ENCODE measurements at regions not wholly inside any gene's neighbourhood (a gene's known extent, or its start where the extent isn't known, plus 50 kb on each side); places are given as distances from the start of the nearest gene placed in this dataset.
"Not testable (repeated sequence)": the region's sequence is repeated elsewhere in the genome, so short reads cannot be mapped to it uniquely, and the experiment has no call there.

DNA sequence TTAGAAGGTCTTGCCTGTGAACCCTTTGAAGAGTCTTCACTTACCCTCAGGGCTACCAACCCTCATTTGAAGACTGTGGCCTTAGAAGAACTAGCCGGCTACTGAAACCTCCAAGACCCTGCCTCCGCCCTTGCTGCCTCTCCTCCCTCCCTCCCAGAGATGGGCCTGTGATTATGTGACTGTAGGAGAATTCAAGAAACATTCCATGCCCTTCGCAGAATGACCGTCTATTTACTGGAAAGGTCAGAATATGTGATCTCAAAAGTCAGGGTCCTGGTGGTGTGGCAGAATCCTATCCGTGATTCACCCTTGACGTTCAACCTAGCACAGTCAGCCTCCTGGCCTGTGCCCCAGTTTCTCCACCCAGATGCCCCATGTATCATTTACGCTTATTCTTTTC, 109.6 kb downstream of the CTNND1 start:
- no peak overlapping the region for H3K4me3 Mint-ChIP-seq
- no peak for DNase-seq
- H3K4me1 Mint-ChIP-seq: peaks cover 5% of the 10 kb centered on the region
- H3K36me3 Mint-ChIP-seq: no peaks in the 10 kb centered on the region
- H3K27ac Mint-ChIP-seq: no peak overlapping the region
- no peaks in the 10 kb centered on the region for H3K9me3 Mint-ChIP-seq
- H3K27me3 Mint-ChIP-seq: no peaks in the 10 kb centered on the region

- Mint-ChIP-seq H3K27me3 (no peaks in the 10 kb centered on the region), H3K27ac (no peak overlapping the region), H3K9me3 (no peaks in the 10 kb centered on the region), H3K36me3 (no peaks in the 10 kb centered on the region), H3K4me3 (no peak overlapping the region), H3K4me1 (peaks cover 5% of the 10 kb centered on the region)
- no peak for DNase-seq
Observed at GRCh38 chr11:57873196-57873911, 111.8 kb downstream of the CTNND1 start.

GRCh38 chr11:57874981-57875380, 113.4 kb downstream of the CTNND1 start:
- H3K27me3 Mint-ChIP-seq: no peaks in the 10 kb centered on the region
- DNase-seq: no peak
- no peak overlapping the region for H3K27ac Mint-ChIP-seq

DNA sequence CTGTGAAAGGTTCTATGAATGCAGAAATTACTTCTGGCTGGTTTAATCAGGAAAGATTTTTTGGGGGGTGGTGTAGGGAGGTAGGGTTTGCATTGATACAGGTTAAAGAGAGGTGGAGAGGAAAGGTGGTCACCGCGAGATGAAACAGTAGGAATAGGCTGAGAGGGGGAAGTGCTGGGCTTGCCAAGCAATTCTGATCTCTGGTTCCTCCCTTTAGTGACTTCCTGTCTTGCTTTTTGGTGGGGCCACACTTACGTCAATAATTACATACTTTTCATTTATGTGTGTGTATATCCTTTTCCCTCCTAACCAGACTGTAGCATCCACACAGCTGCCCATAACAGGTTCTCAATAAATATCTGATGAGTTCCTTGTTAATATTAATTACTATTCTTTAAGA, 120.0 kb downstream of the CTNND1 start:
- H3K36me3 Mint-ChIP-seq: no peaks in the 10 kb centered on the region
- peaks cover 8% of the 10 kb centered on the region for H3K4me1 Mint-ChIP-seq
- H3K9me3 Mint-ChIP-seq: no peaks in the 10 kb centered on the region
- no peaks in the 10 kb centered on the region for H3K27me3 Mint-ChIP-seq
- H3K4me3 Mint-ChIP-seq: no peak overlapping the region
- no peak overlapping the region for H3K27ac Mint-ChIP-seq
- DNase-seq: no peak

More at GRCh38 chr11:57874981-57875380, 113.4 kb downstream of the CTNND1 start:
- Mint-ChIP-seq H3K4me3 (no peak overlapping the region), H3K4me1 (peaks cover 5% of the 10 kb centered on the region), H3K36me3 (no peaks in the 10 kb centered on the region), H3K9me3 (no peaks in the 10 kb centered on the region)

- Mint-ChIP-seq H3K4me3 (no peak overlapping the region), H3K36me3 (no peaks in the 10 kb centered on the region), H3K27ac (no peak overlapping the region), H3K27me3 (no peaks in the 10 kb centered on the region), H3K4me1 (peaks cover 8% of the 10 kb centered on the region), H3K9me3 (no peaks in the 10 kb centered on the region)
- no peak for DNase-seq
Observed at GRCh38 chr11:57883630-57884029, 122.0 kb downstream of the CTNND1 start.

- no peak for DNase-seq
- Mint-ChIP-seq H3K36me3 (no peaks in the 10 kb centered on the region), H3K27me3 (no peaks in the 10 kb centered on the region), H3K4me1 (peaks cover 8% of the 10 kb centered on the region), H3K27ac (no peak overlapping the region), H3K4me3 (no peak overlapping the region), H3K9me3 (no peaks in the 10 kb centered on the region)
Observed at GRCh38 chr11:57885298-57886050, 123.9 kb downstream of the CTNND1 start.

DNA sequence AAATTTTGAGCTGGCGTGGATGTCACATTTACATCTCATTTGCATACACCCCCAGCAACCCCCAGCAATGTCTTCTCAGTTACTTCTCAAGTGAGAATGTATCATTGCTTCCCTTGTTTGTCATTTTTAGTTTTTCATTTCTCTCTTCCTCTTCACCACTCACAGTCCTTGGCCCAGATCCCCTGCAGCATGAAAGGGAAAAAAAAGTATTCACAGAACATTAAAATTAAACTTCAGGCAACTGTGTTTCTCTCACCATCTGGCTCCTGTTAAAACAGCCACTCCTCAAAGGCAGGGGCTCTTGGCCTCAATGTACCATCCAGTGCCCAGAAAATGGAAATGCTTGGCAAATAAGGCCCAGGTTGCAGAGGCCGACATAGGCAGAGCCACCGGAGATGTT, 126.8 kb downstream of the CTNND1 start:
- H3K9me3 Mint-ChIP-seq: peaks cover 2% of the 10 kb centered on the region
- no peaks in the 10 kb centered on the region for H3K27me3 Mint-ChIP-seq
- no peak for DNase-seq
- no peaks in the 10 kb centered on the region for H3K4me1 Mint-ChIP-seq
- H3K36me3 Mint-ChIP-seq: no peaks in the 10 kb centered on the region
- no peak overlapping the region for H3K4me3 Mint-ChIP-seq
- no peak overlapping the region for H3K27ac Mint-ChIP-seq

- no peak overlapping the region for H3K4me3 Mint-ChIP-seq
- DNase-seq: no peak
- H3K4me1 Mint-ChIP-seq: no peaks in the 10 kb centered on the region
- peaks cover 9% of the 10 kb centered on the region for H3K9me3 Mint-ChIP-seq
- no peak overlapping the region for H3K27ac Mint-ChIP-seq
- H3K27me3 Mint-ChIP-seq: no peaks in the 10 kb centered on the region
- no peaks in the 10 kb centered on the region for H3K36me3 Mint-ChIP-seq
Observed at GRCh38 chr11:57890521-57890920, 128.9 kb downstream of the CTNND1 start.

GRCh38 chr11:57893200-57893599, 130.5 kb upstream of the OR9Q1 start:
- not testable (repeated sequence) for DNase-seq, H3K4me3 Mint-ChIP-seq, H3K4me1 Mint-ChIP-seq, H3K27me3 Mint-ChIP-seq, H3K9me3 Mint-ChIP-seq, H3K27ac Mint-ChIP-seq, H3K36me3 Mint-ChIP-seq

- no peak for DNase-seq
- H3K27ac Mint-ChIP-seq: no peak overlapping the region
- H3K4me1 Mint-ChIP-seq: no peaks in the 10 kb centered on the region
- no peaks in the 10 kb centered on the region for H3K36me3 Mint-ChIP-seq
- peaks cover 9% of the 10 kb centered on the region for H3K9me3 Mint-ChIP-seq
- peaks cover 10% of the 10 kb centered on the region for H3K27me3 Mint-ChIP-seq
- no peak overlapping the region for H3K4me3 Mint-ChIP-seq
Observed at GRCh38 chr11:57896361-57897145, 127.1 kb upstream of the OR9Q1 start.

DNA sequence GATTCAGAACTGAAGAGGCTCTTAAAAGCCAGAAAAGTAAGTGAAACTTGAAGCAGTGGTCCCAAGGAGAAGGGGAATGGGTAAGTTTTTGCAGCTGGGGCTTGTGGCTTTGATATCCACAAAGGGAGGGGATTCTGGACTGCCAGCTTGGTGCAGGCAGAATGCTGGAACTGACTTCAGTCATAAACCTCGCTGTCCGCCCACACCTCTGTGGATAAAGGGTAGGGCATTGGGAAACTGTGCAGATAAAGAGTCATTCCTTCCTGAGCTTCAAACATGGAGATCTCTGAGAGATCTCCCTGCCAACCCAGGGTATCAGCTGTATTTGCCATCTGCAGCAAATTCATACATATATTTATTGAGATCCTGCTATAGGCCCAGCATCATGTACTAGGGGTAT, 124.3 kb upstream of the OR9Q1 start:
- Mint-ChIP-seq H3K9me3 (peaks cover 6% of the 10 kb centered on the region), H3K27me3 (peaks cover 10% of the 10 kb centered on the region), H3K36me3 (no peaks in the 10 kb centered on the region), H3K4me1 (peaks cover 6% of the 10 kb centered on the region), H3K4me3 (no peak overlapping the region), H3K27ac (no peak overlapping the region)
- no peak for DNase-seq

DNA sequence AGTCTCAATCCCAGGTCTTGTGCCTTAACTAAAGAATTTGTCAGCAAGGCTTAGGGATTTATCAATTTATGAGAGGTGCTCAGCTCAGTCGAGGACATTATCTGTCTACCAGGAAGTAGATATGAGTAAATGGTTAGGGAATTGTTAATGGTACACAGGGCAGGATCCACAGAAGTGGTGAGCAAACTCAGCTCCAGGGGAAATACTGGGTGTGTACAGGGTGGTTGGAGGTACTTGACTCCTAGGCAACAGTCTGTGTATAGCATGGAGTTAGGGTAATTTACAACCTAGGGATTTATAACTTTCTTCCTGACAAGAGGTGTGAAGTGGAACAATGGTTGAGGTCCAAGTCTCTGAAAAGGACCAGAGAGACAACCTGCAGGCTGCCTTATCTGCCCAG, 123.4 kb upstream of the OR9Q1 start:
- peaks cover 6% of the 10 kb centered on the region for H3K4me1 Mint-ChIP-seq
- no peak for DNase-seq
- H3K36me3 Mint-ChIP-seq: no peaks in the 10 kb centered on the region
- no peak overlapping the region for H3K27ac Mint-ChIP-seq
- H3K9me3 Mint-ChIP-seq: no peaks in the 10 kb centered on the region
- no peak overlapping the region for H3K4me3 Mint-ChIP-seq
- H3K27me3 Mint-ChIP-seq: peaks cover 10% of the 10 kb centered on the region

DNA sequence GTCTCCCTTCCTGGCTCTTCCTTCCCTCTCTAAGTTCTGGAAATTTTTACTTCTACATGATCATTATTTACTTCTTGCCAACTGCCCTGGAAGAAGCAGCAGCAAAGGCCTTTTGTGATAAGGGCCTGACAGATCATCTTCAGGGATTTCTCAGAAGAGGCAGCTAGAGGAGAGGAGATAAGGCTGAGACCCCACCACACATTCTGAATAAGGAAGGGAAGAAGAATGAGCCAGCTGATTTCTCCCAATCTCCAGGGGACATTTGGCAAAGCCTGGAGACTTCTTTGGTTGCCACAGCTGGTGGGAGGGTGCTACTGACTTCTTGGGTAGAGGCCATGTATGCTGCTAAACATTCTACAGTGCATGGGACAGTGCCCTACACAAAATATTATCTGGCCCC, 122.4 kb upstream of the OR9Q1 start:
- Mint-ChIP-seq H3K27me3 (peaks cover 10% of the 10 kb centered on the region), H3K4me1 (peaks cover 6% of the 10 kb centered on the region), H3K4me3 (no peak overlapping the region), H3K36me3 (no peaks in the 10 kb centered on the region), H3K27ac (no peak overlapping the region), H3K9me3 (no peaks in the 10 kb centered on the region)
- no peak for DNase-seq

DNA sequence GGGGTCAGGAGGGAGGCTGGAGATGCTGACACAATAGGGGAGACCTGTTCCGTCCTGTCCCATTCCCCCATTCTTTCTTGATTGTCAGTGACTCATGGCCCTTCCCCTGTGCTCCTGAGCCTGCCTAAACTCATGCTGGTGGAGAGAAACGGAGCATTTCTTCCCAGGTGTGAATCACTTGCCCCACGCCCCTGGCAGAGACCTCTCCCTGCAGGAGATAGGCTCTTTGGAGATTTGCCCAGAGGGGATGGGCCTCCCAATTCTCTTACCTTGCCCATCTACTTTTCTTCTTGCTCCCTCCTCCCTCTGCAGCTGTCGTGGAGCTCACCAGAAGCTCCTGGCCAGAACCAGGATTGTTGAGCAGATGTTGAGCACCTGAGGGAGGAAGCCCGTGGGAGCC, 121.9 kb upstream of the OR9Q1 start:
- Mint-ChIP-seq H3K27ac (no peak overlapping the region), H3K4me3 (no peak overlapping the region), H3K36me3 (no peaks in the 10 kb centered on the region), H3K27me3 (peaks cover 10% of the 10 kb centered on the region), H3K9me3 (no peaks in the 10 kb centered on the region), H3K4me1 (peaks cover 6% of the 10 kb centered on the region)
- DNase-seq: no peak

- no peaks in the 10 kb centered on the region for H3K9me3 Mint-ChIP-seq
- peaks cover 10% of the 10 kb centered on the region for H3K27me3 Mint-ChIP-seq
- no peaks in the 10 kb centered on the region for H3K36me3 Mint-ChIP-seq
- no peak for DNase-seq
- H3K27ac Mint-ChIP-seq: no peak overlapping the region
- peaks cover 6% of the 10 kb centered on the region for H3K4me1 Mint-ChIP-seq
- H3K4me3 Mint-ChIP-seq: no peak overlapping the region
Observed at GRCh38 chr11:57903011-57903410, 120.7 kb upstream of the OR9Q1 start.

All from activated naive CD8-positive, alpha-beta T cell treated with anti-CD3 and anti-CD28 coated beads for 36 hours (primary cell).